Mesenchymal stem cell (in vitro differentiated cells and primary cell): ENCODE measurements at regions not wholly inside any gene's neighbourhood (a gene's known extent, or its start where the extent isn't known, plus 50 kb on each side); places are given as distances from the start of the nearest gene placed in this dataset.

ENCODE experiments used
- DNase-seq: peaks from one replicate; pipeline ENCODE4 v3.0.0-alpha.2; 2013
- H2AFZ ChIP-seq: one replicate; pipeline ENCODE4 v1.6.1; 2013; ENCODE audit warnings: low read depth, mild to moderate bottlenecking, control low read depth, inconsistent platforms, low read length, moderate library complexity
- H2AK5ac ChIP-seq: 2 replicates; pipeline ENCODE4 v1.6.1; 2013; ENCODE audit warnings: low read length, moderate library complexity, mild to moderate bottlenecking, inconsistent platforms; ENCODE audit not compliant: severe bottlenecking
- H2BK120ac ChIP-seq: one replicate; pipeline ENCODE4 v1.6.1; 2013; ENCODE audit warnings: low read depth, mild to moderate bottlenecking, inconsistent platforms, low read length, moderate library complexity
- H2BK12ac ChIP-seq, 2 experiments: one replicate each; pipeline ENCODE4 v1.6.1; 2013; ENCODE audit warnings: inconsistent platforms in 2 of 2, low read length in 2 of 2, mild to moderate bottlenecking in 2 of 2, moderate library complexity in 2 of 2, control low read depth in 1 of 2
- H2BK15ac ChIP-seq: one replicate; pipeline ENCODE4 v1.6.1; 2013; ENCODE audit warnings: mild to moderate bottlenecking, low read depth, inconsistent platforms; ENCODE audit not compliant: poor library complexity, severe bottlenecking
- H2BK5ac ChIP-seq: 2 replicates; pipeline ENCODE4 v1.6.1; 2013; ENCODE audit warnings: low read depth, mild to moderate bottlenecking, low read length, control low read depth, inconsistent platforms; ENCODE audit not compliant: poor library complexity, severe bottlenecking
- H3K14ac ChIP-seq, 2 experiments: one replicate each; pipeline ENCODE4 v1.6.1; 2013; ENCODE audit warnings: inconsistent platforms in 2 of 2, low read length in 2 of 2, control low read depth in 1 of 2, mild to moderate bottlenecking in 1 of 2, moderate library complexity in 1 of 2
- H3K18ac ChIP-seq, 2 experiments: one replicate each; pipeline ENCODE4 v1.6.1; 2013; ENCODE audit warnings: inconsistent platforms in 2 of 2, low read length in 2 of 2, control low read depth in 1 of 2, low read depth in 1 of 2, mild to moderate bottlenecking in 1 of 2
- H3K23ac ChIP-seq, 2 experiments: one replicate each; pipeline ENCODE4 v1.6.1; 2013; ENCODE audit warnings: inconsistent platforms in 2 of 2, low read length in 2 of 2, mild to moderate bottlenecking in 2 of 2, moderate library complexity in 2 of 2, control low read depth in 1 of 2
- H3K27ac ChIP-seq: 2 replicates; pipeline ENCODE4 v1.5.1; 2013; ENCODE audit warnings: mild to moderate bottlenecking, moderate library complexity, low read length, control low read depth, inconsistent platforms; ENCODE audit not compliant: poor library complexity, severe bottlenecking
- H3K27me3 ChIP-seq, 2 experiments: 2 replicates each; pipeline versions ENCODE4 v1.6.1 to v1.7.0; 2013; ENCODE audit warnings: low read length in 2 of 2, mild to moderate bottlenecking in 2 of 2, moderate library complexity in 2 of 2, control low read depth in 1 of 2, inconsistent platforms in 1 of 2; ENCODE audit not compliant: control insufficient read depth in 1 of 2, insufficient read depth in 1 of 2
- H3K36me3 ChIP-seq, 2 experiments: 2 replicates each; pipeline versions ENCODE4 v1.6.1 to v1.7.0; 2013; ENCODE audit warnings: low read length in 2 of 2, control low read depth in 1 of 2, inconsistent platforms in 1 of 2, low read depth in 1 of 2, mild to moderate bottlenecking in 1 of 2; ENCODE audit not compliant: insufficient read depth in 2 of 2, control insufficient read depth in 1 of 2
- H3K4ac ChIP-seq, 2 experiments: one replicate each; pipeline ENCODE4 v1.6.1; 2013; ENCODE audit warnings: inconsistent platforms in 2 of 2, low read length in 2 of 2, mild to moderate bottlenecking in 2 of 2, moderate library complexity in 2 of 2, control low read depth in 1 of 2, low read depth in 1 of 2
- H3K4me1 ChIP-seq: 2 replicates; pipeline ENCODE4 v1.6.1; 2013; ENCODE audit warnings: low read depth, low read length, control low read depth; ENCODE audit not compliant: control insufficient read depth, insufficient read depth
- H3K4me2 ChIP-seq: 2 replicates; pipeline ENCODE4 v1.6.1; 2013; ENCODE audit warnings: low read length, mild to moderate bottlenecking, inconsistent platforms; ENCODE audit not compliant: poor library complexity, severe bottlenecking
- H3K4me3 ChIP-seq, 2 experiments: 2 replicates each; pipeline versions ENCODE4 v1.5.1 to v1.7.0; 2013; ENCODE audit warnings: low read length in 2 of 2, mild to moderate bottlenecking in 2 of 2, control low read depth in 1 of 2, low read depth in 1 of 2; ENCODE audit not compliant: insufficient read depth in 1 of 2
- H3K79me1 ChIP-seq: replicated peaks from 2 replicates; pipeline ENCODE4 v1.6.1; 2013; ENCODE audit warnings: mild to moderate bottlenecking, control low read depth, low read length, inconsistent platforms; ENCODE audit not compliant: poor library complexity, severe bottlenecking
- H3K9ac ChIP-seq: 2 replicates; pipeline ENCODE4 v1.7.0; 2013; ENCODE audit warnings: mild to moderate bottlenecking, low read length, moderate library complexity
- H3K9me3 ChIP-seq: 2 replicates; pipeline ENCODE4 v1.7.0; 2013; ENCODE audit warnings: mild to moderate bottlenecking, low read length; ENCODE audit not compliant: control insufficient read depth
- H4K8ac ChIP-seq: one replicate; pipeline ENCODE4 v1.6.1; 2013; ENCODE audit warnings: inconsistent platforms, mild to moderate bottlenecking, low read length, moderate library complexity
- H4K91ac ChIP-seq: one replicate; pipeline ENCODE4 v1.6.1; 2013; ENCODE audit warnings: mild to moderate bottlenecking, low read length, inconsistent platforms
- WGBS: methylation state at CpG from one replicate; pipeline ENCODE4 v1.1.7; 2013; ENCODE audit warnings: mixed read lengths; 5-methylcytosine and 5-hydroxymethylcytosine counted together

GRCh38 chr3:106929081-106929480, 448.2 kb upstream of the CCDC54 start:
- Histone ChIP-seq H3K14ac (no peak overlapping the region), H3K79me1 (no peaks in the 10 kb centered on the region), H2BK5ac (no peak overlapping the region), H3K27ac (no peak overlapping the region), H3K27me3 (no peaks in the 10 kb centered on the region), H2AK5ac (no peak overlapping the region), H2BK15ac (no peak overlapping the region), H3K23ac (no peak overlapping the region), H3K9ac (no peak overlapping the region), H3K4ac (no peak overlapping the region), H3K9me3 (peaks cover 2% of the 10 kb centered on the region), H2AFZ (no peak overlapping the region), H4K91ac (no peak overlapping the region), H3K36me3 (no peaks in the 10 kb centered on the region), H4K8ac (no peak overlapping the region), H3K4me3 (no peak overlapping the region), H3K4me2 (no peak overlapping the region), H2BK12ac (no peak overlapping the region), H3K4me1 (no peaks in the 10 kb centered on the region), H2BK120ac (no peak overlapping the region), H3K18ac (no peak overlapping the region)
- DNase-seq = no peak
- 78% methylated on average over 2 of the region's 3 CpGs for WGBS

DNA sequence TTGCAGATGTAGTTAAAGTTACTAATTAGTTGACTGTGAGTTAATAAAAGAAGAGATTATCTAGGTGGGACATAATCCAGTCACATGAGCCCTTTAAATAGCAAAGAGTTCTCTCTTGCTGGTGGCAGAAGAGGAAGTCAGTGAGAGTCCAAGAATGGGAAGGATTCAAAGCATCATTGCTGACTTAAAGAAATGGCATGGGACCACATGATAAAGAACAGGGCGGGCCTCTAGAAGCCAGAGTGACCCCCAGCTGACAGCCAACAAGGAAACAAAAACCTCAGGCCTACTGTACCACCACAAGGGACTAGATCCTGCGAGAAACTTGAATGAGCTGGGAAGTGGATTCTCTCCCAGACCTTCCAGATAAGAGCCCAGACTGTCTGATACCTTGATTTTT, 447.2 kb upstream of the CCDC54 start:
- no peak overlapping the region for H2AFZ ChIP-seq
- no peak overlapping the region for H3K14ac ChIP-seq
- WGBS = 59% methylated on average over 2 of the region's 2 CpGs
- no peaks in the 10 kb centered on the region for H3K36me3 ChIP-seq
- no peak overlapping the region for H2BK15ac ChIP-seq
- H3K23ac ChIP-seq = no peak overlapping the region
- H4K91ac ChIP-seq = no peak overlapping the region
- H3K4me1 ChIP-seq = no peaks in the 10 kb centered on the region
- H4K8ac ChIP-seq = no peak overlapping the region
- DNase-seq = no peak
- no peak overlapping the region for H2BK12ac ChIP-seq
- no peak overlapping the region for H2AK5ac ChIP-seq
- no peak overlapping the region for H3K4ac ChIP-seq
- no peaks in the 10 kb centered on the region for H3K79me1 ChIP-seq
- H3K18ac ChIP-seq = no peak overlapping the region
- H3K9me3 ChIP-seq = peaks cover 10% of the 10 kb centered on the region
- H3K4me3 ChIP-seq = no peak overlapping the region
- no peak overlapping the region for H3K27ac ChIP-seq
- no peaks in the 10 kb centered on the region for H3K27me3 ChIP-seq
- H2BK5ac ChIP-seq = no peak overlapping the region
- no peak overlapping the region for H2BK120ac ChIP-seq
- H3K4me2 ChIP-seq = no peak overlapping the region
- no peak overlapping the region for H3K9ac ChIP-seq

DNA sequence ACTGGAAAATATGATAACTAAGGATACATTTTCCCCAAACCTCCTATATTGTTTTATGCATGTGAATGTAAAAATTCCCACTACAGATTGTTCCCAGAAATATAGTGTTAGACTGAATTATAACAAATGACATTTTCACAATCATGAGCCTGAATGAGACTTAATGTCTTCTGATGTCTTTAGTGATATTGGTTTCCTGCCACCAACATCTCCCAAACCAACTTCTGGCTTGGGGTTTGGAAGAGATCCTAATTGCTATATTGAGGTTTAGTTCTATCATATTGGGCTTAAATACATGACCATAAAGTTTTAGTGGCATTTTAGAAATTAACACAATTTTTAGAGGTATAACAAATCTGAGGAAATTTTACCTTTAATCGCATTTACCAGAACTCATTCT, 445.3 kb upstream of the CCDC54 start:
- Histone ChIP-seq H2BK12ac (no peak overlapping the region), H2AK5ac (no peak overlapping the region), H3K9me3 (peaks cover 10% of the 10 kb centered on the region), H3K18ac (no peak overlapping the region), H3K4me2 (no peak overlapping the region), H3K4ac (no peak overlapping the region), H2BK120ac (no peak overlapping the region), H3K14ac (no peak overlapping the region), H3K27ac (no peak overlapping the region), H2AFZ (no peak overlapping the region), H3K4me1 (no peaks in the 10 kb centered on the region), H4K8ac (no peak overlapping the region), H3K79me1 (no peaks in the 10 kb centered on the region), H3K27me3 (no peaks in the 10 kb centered on the region), H3K9ac (no peak overlapping the region), H3K4me3 (no peak overlapping the region), H4K91ac (no peak overlapping the region), H2BK5ac (no peak overlapping the region), H3K23ac (no peak overlapping the region), H3K36me3 (no peaks in the 10 kb centered on the region), H2BK15ac (no peak overlapping the region)
- WGBS = 95% methylated on average over 1 of the region's 1 CpG
- DNase-seq = no peak

DNA sequence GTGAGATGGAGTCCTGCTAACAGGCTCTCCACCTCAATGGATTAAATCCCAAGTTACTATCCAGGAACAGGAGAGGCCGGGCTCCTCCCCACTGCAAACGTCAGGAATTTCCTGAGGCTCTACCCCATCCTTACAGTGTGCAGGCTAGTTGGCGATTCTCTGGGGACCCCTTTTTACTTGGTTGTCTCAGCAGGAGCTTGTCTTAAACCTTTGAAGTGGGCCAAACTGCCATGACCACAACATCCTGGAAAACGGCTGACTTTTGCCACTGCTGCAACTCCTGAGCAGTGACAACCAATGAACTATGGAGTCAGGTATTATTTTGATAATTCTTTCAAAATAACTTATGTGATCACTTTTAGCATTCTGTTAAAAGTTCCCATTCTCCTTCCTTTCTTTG, 440.9 kb upstream of the CCDC54 start:
- no peak for DNase-seq
- Histone ChIP-seq H2BK15ac (no peak overlapping the region), H3K18ac (no peak overlapping the region), H3K79me1 (no peaks in the 10 kb centered on the region), H2BK5ac (no peak overlapping the region), H3K4me1 (no peaks in the 10 kb centered on the region), H3K9ac (no peak overlapping the region), H3K27me3 (no peaks in the 10 kb centered on the region), H3K27ac (no peak overlapping the region), H3K14ac (no peak overlapping the region), H3K4me2 (no peak overlapping the region), H2BK120ac (no peak overlapping the region), H3K36me3 (no peaks in the 10 kb centered on the region), H2AK5ac (no peak overlapping the region), H3K4ac (no peak overlapping the region), H4K91ac (no peak overlapping the region), H3K9me3 (peaks cover 10% of the 10 kb centered on the region), H3K23ac (no peak overlapping the region), H2BK12ac (no peak overlapping the region), H3K4me3 (no peak overlapping the region), H2AFZ (no peak overlapping the region), H4K8ac (no peak overlapping the region)
- 70% methylated on average over 4 of the region's 4 CpGs for whole genome bisulfite sequencing
